NCI-H1694 (cell line): ENCODE measurements at regions not wholly inside any gene's neighbourhood (a gene's known extent, or its start where the extent isn't known, plus 50 kb on each side); places are given as distances from the start of the nearest gene placed in this dataset.

Experiments
- DNase-seq: peaks from one replicate; lab custom pipeline; 2025; lab: John Stamatoyannopoulos, UW

- no peak for DNase-seq
Observed at GRCh38 chr7:155993420-155994278, 181.4 kb upstream of the SHH start.

GRCh38 chr7:155992974-155993373 lies 180.7 kb upstream of the SHH start:
- DNase-seq = no peak

GRCh38 chr7:155992538-155992937 lies 180.3 kb upstream of the SHH start:
- no peak for DNase-seq

- no peak for DNase-seq
Observed at GRCh38 chr7:155992107-155992506, 179.8 kb upstream of the SHH start.

GRCh38 chr7:155991470-155991869 lies 179.2 kb upstream of the SHH start:
- DNase-seq = no peak

GRCh38 chr7:155988416-155988815 lies 176.2 kb upstream of the SHH start:
- DNase-seq = no peak

- no peak for DNase-seq
Observed at GRCh38 chr7:155987681-155988235, 175.5 kb upstream of the SHH start.

GRCh38 chr7:155986497-155987160 lies 174.4 kb upstream of the SHH start:
- DNase-seq = no peak

- DNase-seq = no peak
Observed at GRCh38 chr7:155985518-155986250, 173.4 kb upstream of the SHH start.

- DNase-seq = no peak
Observed at GRCh38 chr7:155984609-155985405, 172.5 kb upstream of the SHH start.

- no peak for DNase-seq
Observed at GRCh38 chr7:155984028-155984580, 171.8 kb upstream of the SHH start.

GRCh38 chr7:155983176-155983815 lies 171.0 kb upstream of the SHH start:
- no peak for DNase-seq

GRCh38 chr7:155981703-155982102 lies 169.4 kb upstream of the SHH start:
- no peak for DNase-seq

GRCh38 chr7:155980841-155981240 lies 168.6 kb upstream of the SHH start:
- no peak for DNase-seq

- DNase-seq = no peak
Observed at GRCh38 chr7:155979994-155980393, 167.7 kb upstream of the SHH start.

GRCh38 chr7:155979566-155979965 lies 167.3 kb upstream of the SHH start:
- DNase-seq = no peak

- no peak for DNase-seq
Observed at GRCh38 chr7:155975490-155975889, 163.2 kb upstream of the SHH start.

- DNase-seq = no peak
Observed at GRCh38 chr7:155974186-155974897, 162.1 kb upstream of the SHH start.

GRCh38 chr7:155973451-155973997 lies 161.3 kb upstream of the SHH start:
- DNase-seq = no peak
